Astrocyte of the cerebellum (primary cell): ENCODE measurements at regions not wholly inside any gene's neighbourhood (a gene's known extent, or its start where the extent isn't known, plus 50 kb on each side); places are given as distances from the start of the nearest gene placed in this dataset.

Source experiments
- DNase-seq: peaks from one replicate; pipeline ENCODE4 v3.0.0-alpha.2; 2011; ENCODE audit warnings: low read depth
- H3K4me3 ChIP-seq: 2 replicates; pipeline ENCODE4 v1.5.1; 2011; ENCODE audit warnings: mild to moderate bottlenecking, low read depth, low read length, moderate library complexity
- in situ Hi-C: cut with HindIII; loops from 2 replicates; pipeline ENCODE4 v1.10.0; 2017; ENCODE audit warnings: low sequenced_read_pairs
- TF ChIP-seq, protein P1 (sequence below): IDR thresholded peaks from 2 replicates; pipeline ENCODE4 v1.5.1; 2012; ENCODE audit warnings: low read length, low read depth, moderate library complexity, mild to moderate bottlenecking; ENCODE audit errors: missing control alignments

DNA sequence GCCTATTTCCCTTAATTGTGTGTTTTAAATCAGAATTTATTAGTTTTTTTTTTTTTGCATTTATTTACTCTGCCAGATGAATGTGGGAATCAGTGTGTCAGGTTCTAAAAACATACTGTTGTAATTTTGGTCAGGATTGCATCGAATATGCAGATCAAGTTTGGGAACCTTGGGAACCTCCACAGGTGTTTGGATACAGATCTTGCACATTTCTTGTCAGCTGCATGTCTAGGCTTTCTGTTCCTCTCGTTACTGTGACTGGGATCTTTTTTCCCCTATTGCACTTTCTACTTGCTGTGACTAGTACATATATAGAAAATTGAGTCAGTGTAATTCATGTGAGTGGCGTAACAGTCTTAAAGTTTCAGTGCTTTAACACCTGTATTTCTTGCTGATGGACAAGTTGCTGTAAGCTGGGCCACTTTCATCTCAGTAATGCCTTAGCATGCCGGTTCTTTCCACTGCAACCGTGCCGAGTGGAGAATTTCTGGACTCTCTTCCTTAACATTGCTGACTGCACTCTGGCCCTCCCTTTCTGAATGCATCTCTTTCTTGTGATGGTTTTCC, 112.5 kb downstream of the TENT4A start:
- in situ Hi-C loops: no loop called here
- DNase-seq: no peak
- TF ChIP-seq, protein P1, sequence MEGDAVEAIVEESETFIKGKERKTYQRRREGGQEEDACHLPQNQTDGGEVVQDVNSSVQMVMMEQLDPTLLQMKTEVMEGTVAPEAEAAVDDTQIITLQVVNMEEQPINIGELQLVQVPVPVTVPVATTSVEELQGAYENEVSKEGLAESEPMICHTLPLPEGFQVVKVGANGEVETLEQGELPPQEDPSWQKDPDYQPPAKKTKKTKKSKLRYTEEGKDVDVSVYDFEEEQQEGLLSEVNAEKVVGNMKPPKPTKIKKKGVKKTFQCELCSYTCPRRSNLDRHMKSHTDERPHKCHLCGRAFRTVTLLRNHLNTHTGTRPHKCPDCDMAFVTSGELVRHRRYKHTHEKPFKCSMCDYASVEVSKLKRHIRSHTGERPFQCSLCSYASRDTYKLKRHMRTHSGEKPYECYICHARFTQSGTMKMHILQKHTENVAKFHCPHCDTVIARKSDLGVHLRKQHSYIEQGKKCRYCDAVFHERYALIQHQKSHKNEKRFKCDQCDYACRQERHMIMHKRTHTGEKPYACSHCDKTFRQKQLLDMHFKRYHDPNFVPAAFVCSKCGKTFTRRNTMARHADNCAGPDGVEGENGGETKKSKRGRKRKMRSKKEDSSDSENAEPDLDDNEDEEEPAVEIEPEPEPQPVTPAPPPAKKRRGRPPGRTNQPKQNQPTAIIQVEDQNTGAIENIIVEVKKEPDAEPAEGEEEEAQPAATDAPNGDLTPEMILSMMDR: no peak
- H3K4me3 ChIP-seq: no peak overlapping the region

DNA sequence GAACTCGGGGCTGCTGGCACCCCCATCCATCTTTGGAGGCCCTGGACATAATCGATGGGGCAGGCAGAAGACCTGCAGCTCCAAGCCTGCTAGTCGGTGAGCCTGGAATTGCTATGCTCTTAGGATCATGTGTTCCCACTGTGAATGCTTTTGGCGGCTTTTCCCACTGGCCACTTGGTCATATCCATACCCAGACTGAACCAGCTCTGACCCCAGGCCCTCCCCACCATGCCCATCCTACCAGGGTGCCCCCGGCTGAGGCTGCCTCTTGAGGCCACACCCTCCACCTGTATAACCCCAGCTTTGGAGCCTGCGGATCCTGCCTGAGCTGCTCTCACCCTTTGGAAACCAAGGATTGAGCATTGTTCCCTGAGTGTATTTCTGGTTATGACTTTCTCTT, 113.5 kb downstream of the TENT4A start:
- in situ Hi-C loops: no loop called here
- TF ChIP-seq, protein P1: no peak
- no peak overlapping the region for H3K4me3 ChIP-seq
- no peak for DNase-seq

DNA sequence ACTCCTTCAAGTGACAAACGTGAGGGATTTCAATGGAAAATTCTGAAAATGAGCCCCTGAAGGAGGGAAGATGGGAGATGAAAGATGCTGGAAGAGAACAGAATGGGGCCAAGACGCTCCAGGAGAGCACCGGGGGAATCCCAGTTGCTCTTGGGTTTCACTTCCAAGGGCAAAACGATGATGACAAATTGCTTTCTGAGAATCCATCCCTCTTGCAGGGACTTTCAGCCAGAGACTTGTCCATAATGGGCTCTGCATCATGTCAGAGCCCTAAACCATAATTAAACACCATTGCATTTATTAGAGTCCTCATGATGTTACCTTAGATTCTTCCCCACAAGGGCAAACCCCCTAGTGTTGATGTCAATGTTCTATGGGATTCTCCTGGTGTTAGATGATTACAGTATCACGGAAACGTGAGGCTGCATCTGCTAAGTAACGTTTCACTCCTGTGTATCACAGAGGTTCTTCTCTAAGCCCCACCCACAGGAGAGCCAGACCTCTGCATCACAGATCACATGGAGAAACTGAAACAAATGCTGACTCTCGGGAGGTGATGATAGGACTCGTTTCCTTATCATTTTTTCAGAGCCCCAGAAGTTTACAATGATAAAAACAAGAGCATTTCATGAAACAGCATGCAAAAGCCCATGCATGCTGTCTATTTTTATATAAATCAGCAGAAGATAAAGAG, 114.4 kb downstream of the TENT4A start:
- H3K4me3 ChIP-seq: no peak overlapping the region
- no peak for DNase-seq
- TF ChIP-seq, protein P1: no peak
- in situ Hi-C loops: no loop called here

DNA sequence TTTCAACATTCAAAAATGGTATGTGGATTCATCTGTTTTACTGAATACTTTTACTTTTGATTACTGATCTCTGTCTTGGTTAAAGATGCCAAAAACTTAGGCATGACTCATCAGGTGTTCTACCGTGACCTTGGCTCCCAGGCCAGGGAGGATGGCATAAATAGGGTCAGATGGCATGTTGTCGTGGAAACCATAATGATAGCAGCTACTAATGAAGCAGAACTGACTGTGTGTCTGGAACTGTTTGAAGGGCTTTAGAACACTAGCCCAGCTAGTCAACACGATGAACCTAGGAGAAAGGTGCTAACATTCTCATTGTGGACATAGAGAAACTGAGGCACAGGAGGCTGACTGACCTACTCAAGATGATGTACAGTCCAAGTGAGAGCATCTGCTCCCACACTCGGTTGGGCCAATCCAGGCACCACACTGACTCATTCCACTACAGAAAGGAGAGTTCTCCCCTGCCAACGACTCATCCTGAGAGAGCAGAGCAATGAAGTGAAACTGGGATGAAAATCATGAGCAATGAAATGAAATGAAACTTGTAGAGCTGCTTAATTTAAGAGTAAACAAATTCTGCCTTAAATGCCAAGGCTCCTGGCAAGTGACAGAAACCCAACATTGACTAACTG, 116.0 kb downstream of the TENT4A start:
- in situ Hi-C loops: no loop called here
- no peak overlapping the region for H3K4me3 ChIP-seq
- TF ChIP-seq, protein P1: no peak
- no peak for DNase-seq

DNA sequence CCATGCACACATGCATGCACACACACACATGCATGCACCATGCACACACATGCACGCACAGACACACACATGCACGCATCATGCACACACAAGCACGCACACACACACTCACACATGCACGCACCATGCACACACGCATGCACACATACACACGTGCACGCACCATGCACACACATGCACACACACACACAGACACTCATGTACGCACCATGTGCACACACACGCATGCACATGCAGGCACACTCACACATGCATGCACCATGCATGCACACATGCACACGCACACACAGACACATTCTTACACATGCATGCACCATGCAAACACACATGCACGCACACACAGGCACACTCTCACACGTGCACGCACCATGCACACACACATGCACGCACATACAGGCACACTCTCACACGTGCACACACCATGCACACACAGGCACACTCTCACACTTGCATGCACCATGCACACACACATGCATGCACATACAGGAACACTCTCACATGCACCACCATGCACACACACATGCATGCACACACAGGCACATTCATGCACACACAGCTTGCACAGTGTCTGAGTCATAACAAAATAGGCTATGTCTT, 117.5 kb downstream of the TENT4A start:
- TF ChIP-seq, protein P1: no peak
- H3K4me3 ChIP-seq: no peak overlapping the region
- in situ Hi-C loops: no loop called here
- DNase-seq: no peak

DNA sequence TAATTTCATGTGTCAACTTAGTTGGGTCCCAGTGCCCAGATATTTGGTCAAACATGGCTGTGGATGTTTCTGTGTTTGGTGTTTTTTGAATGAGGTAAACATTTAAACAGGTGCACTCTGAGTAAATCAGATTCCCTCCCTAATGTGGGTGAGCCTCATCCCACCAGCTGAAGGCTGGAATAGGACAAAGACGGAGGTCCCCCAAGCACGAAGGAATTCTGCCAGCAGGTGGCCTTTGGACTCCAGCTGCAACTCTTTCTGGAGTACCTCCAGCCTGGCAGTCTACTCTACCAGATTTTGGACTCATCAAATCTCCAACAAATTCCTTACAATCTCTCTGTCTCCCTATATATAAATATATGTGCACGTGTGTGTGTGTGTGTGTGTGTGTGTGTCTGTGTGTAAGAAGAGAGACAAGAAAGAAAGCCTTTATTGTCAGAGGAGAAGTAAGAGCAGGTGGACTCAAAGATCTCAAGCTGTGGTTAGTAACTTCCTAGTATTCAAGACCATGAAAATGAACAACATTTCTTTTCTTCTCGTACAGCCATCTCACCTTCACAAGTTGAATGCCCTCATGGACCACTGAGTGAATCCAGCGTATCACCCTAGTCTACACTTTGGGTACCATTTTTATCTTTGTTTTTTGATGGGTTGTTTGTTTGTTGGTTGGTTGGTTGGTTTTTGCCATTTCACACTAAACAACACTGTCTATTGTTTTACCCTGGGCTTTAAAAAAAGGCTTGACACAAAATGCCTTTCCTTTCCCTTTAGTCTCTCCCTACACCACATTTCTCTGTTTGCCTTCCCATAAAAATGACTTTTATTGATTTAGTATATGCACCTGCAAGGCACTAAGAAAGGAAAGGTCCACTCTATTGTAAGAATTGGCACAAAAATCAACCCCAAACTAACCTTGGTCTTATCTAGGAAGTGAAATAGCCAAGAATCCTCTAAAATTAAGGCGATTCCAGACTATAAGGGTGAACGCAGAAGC, 118.7 kb downstream of the TENT4A start:
- TF ChIP-seq, protein P1: no peak
- in situ Hi-C loops: no loop called here
- no peak overlapping the region for H3K4me3 ChIP-seq
- no peak for DNase-seq
